ENCODE measurements at regions not wholly inside any gene's neighbourhood (a gene's known extent, or its start where the extent isn't known, plus 50 kb on each side); places are given as distances from the start of the nearest gene placed in this dataset.

- Mint-ChIP-seq H3K4me3 (ENCODE audit: unreplicated experiment) (no peak overlapping the region), H3K27me3 (ENCODE audit: insufficient read depth, unreplicated experiment) (no peaks in the 10 kb centered on the region), H3K4me1 (ENCODE audit: low read depth, unreplicated experiment) (no peaks in the 10 kb centered on the region), H3K36me3 (ENCODE audit: insufficient read depth, unreplicated experiment) (no peaks in the 10 kb centered on the region), H3K9me3 (ENCODE audit: unreplicated experiment) (no peaks in the 10 kb centered on the region), H3K27ac (ENCODE audit: unreplicated experiment) (no peak overlapping the region)
- no peak for DNase-seq
- Histone ChIP-seq H3K27me3 (replicated peaks; ENCODE audit: control insufficient read depth, insufficient read depth, low read length) (no peaks in the 10 kb centered on the region), H3K36me3 (ENCODE audit: control insufficient read depth, insufficient read depth, low read length) (no peaks in the 10 kb centered on the region), H3K9me3 (no peaks in the 10 kb centered on the region), H3K4me1 (no peaks in the 10 kb centered on the region), H3K4me3 (ENCODE audit: low read depth, low read length) (no peak overlapping the region)
- BruUV-seq (replicated peaks), result no TSS peak
- ChIA-PET POLR2A (no interaction called here), CTCF (no interaction called here)
- intact Hi-C loops (cut with micrococcal nuclease; ENCODE audit: unreplicated experiment), result no loop called here
- no peak for TF ChIP-seq CTCF (IDR thresholded peaks at IDR 0.05; ENCODE audit: insufficient read depth in 1 of 2, low read depth in 1 of 2, low read length in 1 of 2, severe bottlenecking in 1 of 2, unreplicated experiment in 1 of 2)
These were observed 88.3 kb upstream of the PRDM9 start for GRCh38 chr5:23419115-23419514.

GRCh38 chr5:23412515-23412914 is 94.9 kb upstream of the PRDM9 start:
- no TSS peak for BruUV-seq (replicated peaks)
- H3K27ac Mint-ChIP-seq (ENCODE audit: unreplicated experiment), result no peak overlapping the region
- ChIA-PET POLR2A (no interaction called here), CTCF (no interaction called here)
- DNase-seq, result no peak
- Histone ChIP-seq H3K4me3 (ENCODE audit: low read depth, low read length) (no peak overlapping the region), H3K36me3 (ENCODE audit: control insufficient read depth, insufficient read depth, low read length) (no peaks in the 10 kb centered on the region), H3K27me3 (replicated peaks; ENCODE audit: control insufficient read depth, insufficient read depth, low read length) (no peaks in the 10 kb centered on the region), H3K4me1 (no peaks in the 10 kb centered on the region), H3K9me3 (no peaks in the 10 kb centered on the region)
- H3K36me3 Mint-ChIP-seq (ENCODE audit: insufficient read depth, unreplicated experiment), result no peaks in the 10 kb centered on the region
- H3K4me3 Mint-ChIP-seq (ENCODE audit: unreplicated experiment), result no peak overlapping the region
- no peaks in the 10 kb centered on the region for H3K4me1 Mint-ChIP-seq (ENCODE audit: low read depth, unreplicated experiment)
- H3K9me3 Mint-ChIP-seq (ENCODE audit: unreplicated experiment), result no peaks in the 10 kb centered on the region
- H3K27me3 Mint-ChIP-seq (ENCODE audit: insufficient read depth, unreplicated experiment), result no peaks in the 10 kb centered on the region
- TF ChIP-seq CTCF (IDR thresholded peaks at IDR 0.05; ENCODE audit: insufficient read depth in 1 of 2, low read depth in 1 of 2, low read length in 1 of 2, severe bottlenecking in 1 of 2, unreplicated experiment in 1 of 2), result no peak
- intact Hi-C loops (cut with micrococcal nuclease; ENCODE audit: unreplicated experiment), result no loop called here

- POLR2A ChIA-PET, result no interaction called here
- no peaks in the 10 kb centered on the region for H3K9me3 Mint-ChIP-seq (ENCODE audit: unreplicated experiment)
- no peaks in the 10 kb centered on the region for H3K27me3 Mint-ChIP-seq (ENCODE audit: insufficient read depth, unreplicated experiment)
- no peak overlapping the region for H3K27ac Mint-ChIP-seq (ENCODE audit: unreplicated experiment)
- H3K4me3 ChIP-seq (ENCODE audit: low read depth, low read length), result no peak overlapping the region
- no peaks in the 10 kb centered on the region for H3K9me3 ChIP-seq
- H3K4me3 Mint-ChIP-seq (ENCODE audit: unreplicated experiment), result no peak overlapping the region
- DNase-seq, result no peak
- no peaks in the 10 kb centered on the region for H3K4me1 ChIP-seq
- H3K36me3 ChIP-seq (ENCODE audit: control insufficient read depth, insufficient read depth, low read length), result no peaks in the 10 kb centered on the region
- no peaks in the 10 kb centered on the region for H3K27me3 ChIP-seq (replicated peaks; ENCODE audit: control insufficient read depth, insufficient read depth, low read length)
- CTCF ChIA-PET, result no interaction called here
- TF ChIP-seq CTCF (IDR thresholded peaks at IDR 0.05; ENCODE audit: insufficient read depth in 1 of 2, low read depth in 1 of 2, low read length in 1 of 2, severe bottlenecking in 1 of 2, unreplicated experiment in 1 of 2), result no peak
- intact Hi-C loops (cut with micrococcal nuclease; ENCODE audit: unreplicated experiment), result no loop called here
- BruUV-seq (replicated peaks), result no TSS peak
- no peaks in the 10 kb centered on the region for H3K36me3 Mint-ChIP-seq (ENCODE audit: insufficient read depth, unreplicated experiment)
- H3K4me1 Mint-ChIP-seq (ENCODE audit: low read depth, unreplicated experiment), result no peaks in the 10 kb centered on the region
These were observed 95.4 kb upstream of the PRDM9 start for GRCh38 chr5:23411994-23412393.

Data from Caco-2 (cell line).